ENCODE measurements at regions not wholly inside any gene's neighbourhood (a gene's known extent, or its start where the extent isn't known, plus 50 kb on each side); places are given as distances from the start of the nearest gene placed in this dataset.

DNA sequence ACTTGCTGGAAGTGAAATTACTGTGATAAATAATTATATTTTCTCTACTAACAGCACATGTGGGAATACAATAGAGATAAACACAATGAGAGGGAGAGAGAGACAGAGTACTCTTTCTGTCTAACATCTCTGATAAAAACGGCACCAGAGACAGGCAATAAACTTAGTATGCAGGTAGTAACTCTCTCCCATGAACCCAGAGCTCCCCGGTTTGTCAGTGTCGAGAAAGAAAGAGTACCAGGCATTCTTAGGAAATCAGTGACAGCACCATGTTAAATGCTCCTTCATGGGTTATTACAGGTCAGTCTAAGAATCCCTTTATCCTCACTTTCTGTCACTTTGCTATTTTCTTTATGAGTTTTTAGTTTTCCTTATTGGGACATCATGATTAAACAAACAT, 110.7 kb upstream of the EPHA3 start:
- Histone ChIP-seq H3K4me2 (no peak overlapping the region), H3K9me3 (no peaks in the 10 kb centered on the region), H3K36me3 (replicated peaks in 1 of 2; ENCODE audit: control insufficient read depth in 1 of 2, insufficient read depth in 2 of 2, low read length in 1 of 2) (no peaks in the 10 kb centered on the region), H2AFZ (ENCODE audit: low read depth) (no peak overlapping the region), H3K79me2 (ENCODE audit: insufficient read depth) (no peaks in the 10 kb centered on the region), H3K9me2 (no peaks in the 10 kb centered on the region), H3K9ac (no peak overlapping the region), H4K20me1 (ENCODE audit: insufficient read depth) (no peaks in the 10 kb centered on the region), H3K27me3 (ENCODE audit: insufficient read depth) (no peaks in the 10 kb centered on the region), H3F3A (replicated peaks; ENCODE audit: insufficient read depth) (no peaks in the 10 kb centered on the region), H3K4me1 (ENCODE audit: control insufficient read depth in 1 of 2, insufficient read depth in 2 of 2, low read depth in 1 of 2, low read length in 1 of 2) (no peaks in the 10 kb centered on the region), H3K27ac (ENCODE audit: low read depth in 2 of 2, low read length in 1 of 2) (no peak overlapping the region), H3K4me3 (ENCODE audit: low read depth in 2 of 2, low read length in 1 of 2) (no peak overlapping the region)
- TF ChIP-seq FOSL2 (IDR thresholded peaks at IDR 0.05; ENCODE audit: borderline replicate concordance, low read depth) (no peak), IRF3 (IDR thresholded peaks at IDR 0.05; ENCODE audit: low read depth, low read length) (no peak), GATA2 (CRISPR knock-in tag; IDR thresholded peaks at IDR 0.05) (no peak)
- TF ChIP-seq, protein P1, sequence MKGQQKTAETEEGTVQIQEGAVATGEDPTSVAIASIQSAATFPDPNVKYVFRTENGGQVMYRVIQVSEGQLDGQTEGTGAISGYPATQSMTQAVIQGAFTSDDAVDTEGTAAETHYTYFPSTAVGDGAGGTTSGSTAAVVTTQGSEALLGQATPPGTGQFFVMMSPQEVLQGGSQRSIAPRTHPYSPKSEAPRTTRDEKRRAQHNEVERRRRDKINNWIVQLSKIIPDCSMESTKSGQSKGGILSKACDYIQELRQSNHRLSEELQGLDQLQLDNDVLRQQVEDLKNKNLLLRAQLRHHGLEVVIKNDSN (IDR thresholded peaks at IDR 0.05; ENCODE audit: borderline replicate concordance, low read depth), result no peak
- 0% methylated on average over 3 of the region's 3 CpGs for WGBS (ENCODE audit: low lambda C conversion rate)
- ChIA-PET POLR2A (no interaction called here), CTCF (no interaction called here)
- DNase-seq, result no peak

DNA sequence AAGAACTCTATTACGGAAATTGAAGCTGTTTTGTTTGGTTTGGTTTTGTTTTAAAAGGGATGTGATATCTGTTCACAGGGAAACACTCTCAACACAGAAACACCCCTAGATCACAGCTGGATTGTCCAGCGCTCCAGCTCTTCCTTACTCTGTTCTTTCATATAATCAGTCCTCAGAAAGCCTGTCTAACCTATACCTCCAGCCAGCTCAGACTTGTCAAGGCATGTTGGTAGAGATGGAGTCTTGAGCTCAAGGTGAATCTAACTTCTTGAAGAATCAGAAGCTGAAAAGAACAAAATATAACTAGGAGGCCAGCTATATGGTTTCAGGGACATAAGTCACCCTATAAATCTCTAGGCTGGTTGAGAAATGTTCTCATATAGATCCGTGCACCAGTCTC, 110.2 kb upstream of the EPHA3 start:
- no peaks in the 10 kb centered on the region for H3K36me3 ChIP-seq (replicated peaks in 1 of 2; ENCODE audit: control insufficient read depth in 1 of 2, insufficient read depth in 2 of 2, low read length in 1 of 2)
- no peak overlapping the region for H3K27ac ChIP-seq (ENCODE audit: low read depth in 2 of 2, low read length in 1 of 2)
- 1% methylated on average over 3 of the region's 3 CpGs for WGBS (ENCODE audit: low lambda C conversion rate)
- no peaks in the 10 kb centered on the region for H3K79me2 ChIP-seq (ENCODE audit: insufficient read depth)
- POLR2A ChIA-PET, result no interaction called here
- TF ChIP-seq PBX3 (IDR thresholded peaks at IDR 0.05) (no peak), GABPA (IDR thresholded peaks at IDR 0.05; ENCODE audit: low read depth) (no peak), RAD21 (IDR thresholded peaks at IDR 0.05; ENCODE audit: low read length) (no peak), ELF1 (IDR thresholded peaks at IDR 0.05) (no peak), TCF12 (IDR thresholded peaks at IDR 0.05) (no peak), TAF1 (IDR thresholded peaks at IDR 0.05; ENCODE audit: borderline replicate concordance, low read depth, low read length) (no peak), JUND (IDR thresholded peaks at IDR 0.05) (no peak), MEF2A (IDR thresholded peaks at IDR 0.05; ENCODE audit: borderline replicate concordance, low read depth) (no peak)
- TF ChIP-seq, protein P1 (IDR thresholded peaks at IDR 0.05; ENCODE audit: borderline replicate concordance, low read depth), result no peak
- TF ChIP-seq, protein P2, sequence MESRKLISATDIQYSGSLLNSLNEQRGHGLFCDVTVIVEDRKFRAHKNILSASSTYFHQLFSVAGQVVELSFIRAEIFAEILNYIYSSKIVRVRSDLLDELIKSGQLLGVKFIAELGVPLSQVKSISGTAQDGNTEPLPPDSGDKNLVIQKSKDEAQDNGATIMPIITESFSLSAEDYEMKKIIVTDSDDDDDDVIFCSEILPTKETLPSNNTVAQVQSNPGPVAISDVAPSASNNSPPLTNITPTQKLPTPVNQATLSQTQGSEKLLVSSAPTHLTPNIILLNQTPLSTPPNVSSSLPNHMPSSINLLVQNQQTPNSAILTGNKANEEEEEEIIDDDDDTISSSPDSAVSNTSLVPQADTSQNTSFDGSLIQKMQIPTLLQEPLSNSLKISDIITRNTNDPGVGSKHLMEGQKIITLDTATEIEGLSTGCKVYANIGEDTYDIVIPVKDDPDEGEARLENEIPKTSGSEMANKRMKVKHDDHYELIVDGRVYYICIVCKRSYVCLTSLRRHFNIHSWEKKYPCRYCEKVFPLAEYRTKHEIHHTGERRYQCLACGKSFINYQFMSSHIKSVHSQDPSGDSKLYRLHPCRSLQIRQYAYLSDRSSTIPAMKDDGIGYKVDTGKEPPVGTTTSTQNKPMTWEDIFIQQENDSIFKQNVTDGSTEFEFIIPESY (IDR thresholded peaks at IDR 0.05; ENCODE audit: borderline replicate concordance, low read depth), result no peak
- TF ChIP-seq, protein P3, sequence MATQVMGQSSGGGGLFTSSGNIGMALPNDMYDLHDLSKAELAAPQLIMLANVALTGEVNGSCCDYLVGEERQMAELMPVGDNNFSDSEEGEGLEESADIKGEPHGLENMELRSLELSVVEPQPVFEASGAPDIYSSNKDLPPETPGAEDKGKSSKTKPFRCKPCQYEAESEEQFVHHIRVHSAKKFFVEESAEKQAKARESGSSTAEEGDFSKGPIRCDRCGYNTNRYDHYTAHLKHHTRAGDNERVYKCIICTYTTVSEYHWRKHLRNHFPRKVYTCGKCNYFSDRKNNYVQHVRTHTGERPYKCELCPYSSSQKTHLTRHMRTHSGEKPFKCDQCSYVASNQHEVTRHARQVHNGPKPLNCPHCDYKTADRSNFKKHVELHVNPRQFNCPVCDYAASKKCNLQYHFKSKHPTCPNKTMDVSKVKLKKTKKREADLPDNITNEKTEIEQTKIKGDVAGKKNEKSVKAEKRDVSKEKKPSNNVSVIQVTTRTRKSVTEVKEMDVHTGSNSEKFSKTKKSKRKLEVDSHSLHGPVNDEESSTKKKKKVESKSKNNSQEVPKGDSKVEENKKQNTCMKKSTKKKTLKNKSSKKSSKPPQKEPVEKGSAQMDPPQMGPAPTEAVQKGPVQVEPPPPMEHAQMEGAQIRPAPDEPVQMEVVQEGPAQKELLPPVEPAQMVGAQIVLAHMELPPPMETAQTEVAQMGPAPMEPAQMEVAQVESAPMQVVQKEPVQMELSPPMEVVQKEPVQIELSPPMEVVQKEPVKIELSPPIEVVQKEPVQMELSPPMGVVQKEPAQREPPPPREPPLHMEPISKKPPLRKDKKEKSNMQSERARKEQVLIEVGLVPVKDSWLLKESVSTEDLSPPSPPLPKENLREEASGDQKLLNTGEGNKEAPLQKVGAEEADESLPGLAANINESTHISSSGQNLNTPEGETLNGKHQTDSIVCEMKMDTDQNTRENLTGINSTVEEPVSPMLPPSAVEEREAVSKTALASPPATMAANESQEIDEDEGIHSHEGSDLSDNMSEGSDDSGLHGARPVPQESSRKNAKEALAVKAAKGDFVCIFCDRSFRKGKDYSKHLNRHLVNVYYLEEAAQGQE (IDR thresholded peaks at IDR 0.05; ENCODE audit: low read depth, low read length), result no peak
- CTCF ChIA-PET, result no interaction called here
- H3F3A ChIP-seq (replicated peaks; ENCODE audit: insufficient read depth), result no peaks in the 10 kb centered on the region
- no peak overlapping the region for H3K4me2 ChIP-seq
- H3K9ac ChIP-seq, result no peak overlapping the region
- H3K4me3 ChIP-seq (ENCODE audit: low read depth in 2 of 2, low read length in 1 of 2), result no peak overlapping the region
- H4K20me1 ChIP-seq (ENCODE audit: insufficient read depth), result no peaks in the 10 kb centered on the region
- H2AFZ ChIP-seq (ENCODE audit: low read depth), result no peak overlapping the region
- no peaks in the 10 kb centered on the region for H3K9me2 ChIP-seq
- H3K27me3 ChIP-seq (ENCODE audit: insufficient read depth), result no peaks in the 10 kb centered on the region
- no peaks in the 10 kb centered on the region for H3K9me3 ChIP-seq
- no peak for DNase-seq
- H3K4me1 ChIP-seq (ENCODE audit: control insufficient read depth in 1 of 2, insufficient read depth in 2 of 2, low read depth in 1 of 2, low read length in 1 of 2), result no peaks in the 10 kb centered on the region
